GM18867 (cell line): ENCODE measurements at regions not wholly inside any gene's neighbourhood (a gene's known extent, or its start where the extent isn't known, plus 50 kb on each side); places are given as distances from the start of the nearest gene placed in this dataset.
"Not testable (repeated sequence)": the region's sequence is repeated elsewhere in the genome, so short reads cannot be mapped to it uniquely, and the experiment has no call there.

Source experiments
- ATAC-seq: cut with Tn5 transposase; IDR thresholded peaks from one replicate; pipeline ENCODE4 v1.9.1; 2021; ENCODE audit warnings: mild to moderate bottlenecking, moderate library complexity; ENCODE audit not compliant: unreplicated experiment

- no peak for ATAC-seq
Observed at GRCh38 chr10:2589196-2589595, 478.2 kb upstream of the PFKP start.

GRCh38 chr10:2584385-2584784 lies 483.0 kb upstream of the PFKP start:
- ATAC-seq, result no peak

DNA sequence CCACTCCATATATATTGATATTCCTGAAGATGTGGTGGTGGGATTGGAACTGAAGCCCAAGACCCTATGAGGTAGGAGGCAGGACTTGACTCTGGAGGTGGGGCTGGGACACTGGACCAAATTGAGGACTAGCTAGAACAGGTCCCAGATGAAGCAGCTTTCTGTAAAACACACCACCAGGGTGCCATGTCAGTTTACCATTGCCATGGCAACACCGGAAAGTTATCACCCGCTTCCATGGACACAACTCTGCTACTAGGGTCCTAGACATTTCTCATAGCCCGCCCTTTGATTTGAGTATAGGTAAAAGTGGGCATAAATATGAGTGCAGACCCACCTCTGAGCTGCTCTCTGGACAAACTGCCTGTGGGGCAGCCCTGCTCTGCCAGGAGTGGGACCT lies 490.5 kb upstream of the PFKP start:
- ATAC-seq, result no peak

DNA sequence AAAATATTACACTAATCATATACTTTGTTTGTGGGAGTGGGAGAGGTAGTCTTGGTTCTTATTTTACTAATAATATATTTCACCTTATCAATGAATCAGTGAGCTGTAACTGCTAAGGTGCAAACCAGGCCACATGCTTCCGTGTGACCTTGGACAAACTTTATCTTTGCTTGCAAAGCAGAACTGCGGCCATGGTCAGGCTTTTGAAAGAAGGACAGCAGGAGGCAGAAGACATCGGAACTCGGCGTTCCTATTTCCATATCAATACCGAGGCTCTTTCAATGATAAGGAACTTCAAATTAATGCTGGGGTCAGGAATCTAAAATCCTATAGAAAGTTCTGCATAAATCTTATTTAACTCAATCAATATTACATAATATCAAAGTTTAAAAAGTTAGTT lies 491.9 kb upstream of the PFKP start:
- no peak for ATAC-seq

DNA sequence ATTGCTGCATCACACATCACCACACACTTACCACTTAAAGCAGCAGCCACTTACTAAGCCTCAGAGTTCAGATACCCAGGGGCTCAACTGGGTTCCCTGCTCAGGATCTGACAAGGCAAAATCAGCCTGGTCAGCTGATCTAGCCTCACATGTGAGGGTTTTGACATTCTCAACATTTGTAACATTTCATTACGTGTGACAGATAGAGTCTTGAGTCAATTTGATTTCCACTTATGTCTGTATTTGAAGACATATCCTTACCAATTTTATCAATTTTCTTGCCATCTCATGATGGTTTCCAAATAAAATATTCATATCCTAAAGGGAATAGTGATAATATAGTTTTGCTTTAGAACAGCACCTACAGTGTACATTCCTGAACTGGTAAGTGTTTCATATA lies 494.7 kb upstream of the PFKP start:
- no peak for ATAC-seq

GRCh38 chr10:2556883-2557282 lies 510.5 kb upstream of the PFKP start:
- ATAC-seq, result no peak

DNA sequence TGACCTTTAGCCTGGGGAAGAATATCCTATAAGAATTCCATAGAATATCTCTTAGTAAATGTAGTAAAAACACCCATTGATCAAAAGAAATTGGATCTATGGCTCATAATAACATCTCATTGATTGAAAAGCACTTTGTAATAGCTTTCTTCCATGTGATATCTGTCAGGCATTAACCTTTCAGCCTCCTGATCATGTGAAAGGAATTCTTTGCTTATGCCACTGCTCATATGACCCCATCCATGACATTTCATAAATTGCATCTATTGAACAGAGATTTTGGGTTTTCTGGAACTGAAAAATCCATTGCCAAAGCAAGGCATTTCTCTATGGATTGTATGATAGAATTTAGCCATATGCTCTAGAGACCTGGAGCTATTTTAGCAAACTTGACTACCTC lies 519.3 kb upstream of the PFKP start:
- ATAC-seq, result no peak

DNA sequence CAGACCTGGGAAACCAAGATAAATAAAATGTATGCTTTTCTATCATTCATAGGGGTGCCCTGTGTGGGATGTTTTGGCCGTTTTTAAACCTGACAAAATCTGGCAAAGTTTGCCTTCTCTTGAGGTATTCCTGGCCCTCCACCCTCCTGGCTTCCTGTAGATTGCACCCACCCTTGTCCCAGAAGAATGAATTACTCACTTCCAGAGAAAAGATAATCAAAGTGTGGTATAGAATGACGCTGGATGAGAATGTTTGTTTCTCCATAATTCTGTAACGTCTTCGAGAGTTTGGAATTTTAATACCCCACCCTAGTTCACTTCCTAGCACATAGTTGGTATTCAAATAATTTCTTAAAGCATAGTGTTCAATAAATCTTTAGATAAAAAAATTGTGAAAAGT lies 519.7 kb upstream of the PFKP start:
- ATAC-seq, result no peak

- ATAC-seq, result not testable (repeated sequence)
Observed at GRCh38 chr10:2546894-2547293, 520.5 kb upstream of the PFKP start.

- ATAC-seq, result no peak
Observed at GRCh38 chr10:2543974-2544373, 523.4 kb upstream of the PFKP start.

GRCh38 chr10:2543142-2543886 lies 524.0 kb upstream of the PFKP start:
- no peak for ATAC-seq

DNA sequence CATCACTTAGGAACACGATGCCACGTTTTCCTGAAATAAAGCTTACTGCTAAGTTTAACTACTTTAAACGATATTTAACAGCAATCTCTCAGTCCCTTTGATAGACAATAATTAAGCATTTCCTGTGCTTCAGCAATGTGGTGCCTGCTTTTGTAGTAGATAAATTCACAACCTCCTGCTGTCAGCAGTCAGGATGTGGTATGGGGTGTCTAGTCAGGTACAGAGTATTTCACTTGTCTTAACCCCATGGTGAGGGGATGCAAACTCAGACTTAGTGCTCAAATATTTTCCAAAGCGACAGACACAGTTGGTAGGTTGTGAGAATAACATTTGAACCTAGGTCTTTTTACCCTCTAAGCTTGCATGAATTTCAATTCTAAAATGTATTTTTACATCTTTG lies 526.2 kb upstream of the PFKP start:
- ATAC-seq, result no peak

- ATAC-seq, result no peak
Observed at GRCh38 chr10:2529945-2530344, 537.4 kb upstream of the PFKP start.

- no peak for ATAC-seq
Observed at GRCh38 chr10:2525781-2526180, 541.6 kb upstream of the PFKP start.

GRCh38 chr10:2519139-2519538 lies 548.2 kb upstream of the PFKP start:
- ATAC-seq, result no peak

- no peak for ATAC-seq
Observed at GRCh38 chr10:2509081-2509531, 558.2 kb upstream of the PFKP start.

DNA sequence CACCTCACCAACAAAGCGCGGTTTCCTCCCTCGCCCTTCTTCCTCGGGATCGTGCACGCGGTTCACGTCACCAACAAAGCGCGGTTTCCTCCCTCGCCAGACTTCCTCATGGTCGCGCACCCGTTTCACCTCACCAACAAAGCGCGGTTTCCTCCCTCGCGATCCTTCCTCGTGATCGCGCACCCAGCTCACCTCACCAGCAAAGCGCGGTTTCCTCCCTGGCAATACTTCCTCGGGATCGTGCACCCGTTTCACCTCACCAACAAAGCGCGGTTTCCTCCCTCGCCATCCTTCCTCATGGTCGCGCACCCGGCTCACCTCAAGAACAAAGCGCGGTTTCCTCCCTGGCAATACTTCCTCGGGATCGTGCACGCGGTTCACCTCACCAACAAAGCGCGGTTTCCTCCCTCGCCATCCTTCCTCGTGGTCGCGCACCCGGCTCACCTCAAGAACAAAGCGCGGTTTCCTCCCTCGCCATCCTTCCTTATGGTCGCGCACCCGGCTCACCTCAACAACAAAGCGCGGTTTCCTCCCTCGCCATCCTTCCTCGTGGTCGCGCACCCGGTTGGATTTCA lies 565.9 kb upstream of the PFKP start:
- not testable (repeated sequence) for ATAC-seq

- ATAC-seq, result no peak
Observed at GRCh38 chr10:2494399-2494798, 572.9 kb upstream of the PFKP start.

DNA sequence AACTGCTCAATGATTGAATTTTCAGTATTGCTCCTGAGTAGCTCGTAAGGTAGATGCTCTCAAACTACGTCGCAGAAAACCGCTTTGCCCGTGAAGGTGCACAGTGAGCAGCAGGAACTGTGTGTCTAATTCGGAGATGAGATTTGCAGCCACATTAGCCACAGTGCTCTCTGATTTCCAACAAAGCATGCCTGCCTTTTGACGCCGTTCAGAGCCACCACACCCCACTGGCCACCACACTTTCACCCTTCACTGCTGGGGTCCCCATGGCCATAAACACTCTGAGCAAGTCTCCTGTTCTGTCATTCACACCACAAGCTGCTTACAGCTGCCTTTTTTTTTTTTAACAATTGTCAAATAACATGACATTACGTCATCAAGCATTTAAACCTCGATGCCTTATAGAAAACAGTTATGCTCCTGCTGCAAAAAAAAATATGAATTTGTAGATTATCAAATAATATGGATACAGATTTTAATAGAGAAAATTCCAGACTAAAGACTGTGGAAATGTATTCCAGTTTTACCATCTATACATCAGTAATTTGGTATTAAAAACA lies 578.8 kb upstream of the PFKP start:
- ATAC-seq, result no peak

DNA sequence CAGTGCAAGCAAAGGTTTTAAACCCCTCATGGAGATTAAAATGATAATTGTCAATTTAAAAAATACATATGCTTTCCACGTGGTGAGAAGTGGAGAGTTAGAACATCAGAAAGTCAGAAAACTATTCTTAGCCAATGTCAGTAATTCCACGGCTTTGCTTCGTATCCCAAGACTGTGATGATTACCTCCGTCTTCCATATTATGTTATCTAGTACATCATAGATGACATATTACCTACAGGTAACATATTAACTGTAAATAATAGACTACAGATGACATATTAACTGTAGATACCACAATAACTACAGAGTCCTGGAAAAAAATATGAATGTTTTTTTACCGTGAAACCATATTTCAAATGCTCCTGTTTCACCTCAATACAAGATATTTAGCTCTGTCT lies 579.4 kb upstream of the PFKP start:
- no peak for ATAC-seq

GRCh38 chr10:2478656-2479055 lies 588.7 kb upstream of the PFKP start:
- ATAC-seq, result no peak

DNA sequence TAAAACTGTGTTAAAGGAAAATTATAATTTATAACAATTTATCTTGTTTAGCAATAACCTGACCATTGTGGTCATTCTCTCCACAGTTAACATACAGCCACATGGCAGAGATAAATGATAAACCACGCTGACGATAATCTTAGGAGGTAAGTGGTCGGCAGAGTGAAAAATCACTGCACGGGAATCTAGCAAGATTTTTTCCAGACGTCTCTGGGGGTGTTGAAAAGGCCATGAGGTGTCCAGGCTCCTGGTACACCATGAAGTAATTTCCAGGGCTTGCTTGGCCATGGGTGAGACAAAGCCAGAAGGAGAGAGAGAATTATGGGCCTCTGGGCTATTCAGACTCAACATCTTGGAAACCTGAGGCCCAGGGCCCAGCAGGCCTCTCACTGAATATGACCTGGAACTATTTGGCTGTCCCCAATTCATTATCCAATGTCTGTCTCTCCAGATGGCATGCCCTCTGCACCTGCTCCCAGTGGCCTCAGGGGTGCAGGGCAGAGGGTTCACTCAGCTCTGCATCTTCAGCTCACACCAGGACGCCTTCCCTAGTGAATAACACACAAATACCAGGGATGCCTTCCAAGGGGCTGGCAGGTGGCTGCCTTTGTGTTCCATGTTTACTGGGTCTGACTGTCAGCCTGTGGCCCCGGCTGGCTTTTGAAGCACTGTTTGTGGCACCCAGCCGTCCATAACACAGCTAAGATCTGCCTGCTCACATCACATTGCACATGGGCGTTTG lies 590.4 kb upstream of the PFKP start:
- ATAC-seq, result no peak
